ENCODE measurements at regions not wholly inside any gene's neighbourhood (a gene's known extent, or its start where the extent isn't known, plus 50 kb on each side); places are given as distances from the start of the nearest gene placed in this dataset.

- no peak for DNase-seq
These were observed 130.1 kb upstream of the PIRT start for GRCh38 chr17:10968007-10968406.

- DNase-seq = no peak
These were observed 118.9 kb upstream of the PIRT start for GRCh38 chr17:10956821-10957220.

DNA sequence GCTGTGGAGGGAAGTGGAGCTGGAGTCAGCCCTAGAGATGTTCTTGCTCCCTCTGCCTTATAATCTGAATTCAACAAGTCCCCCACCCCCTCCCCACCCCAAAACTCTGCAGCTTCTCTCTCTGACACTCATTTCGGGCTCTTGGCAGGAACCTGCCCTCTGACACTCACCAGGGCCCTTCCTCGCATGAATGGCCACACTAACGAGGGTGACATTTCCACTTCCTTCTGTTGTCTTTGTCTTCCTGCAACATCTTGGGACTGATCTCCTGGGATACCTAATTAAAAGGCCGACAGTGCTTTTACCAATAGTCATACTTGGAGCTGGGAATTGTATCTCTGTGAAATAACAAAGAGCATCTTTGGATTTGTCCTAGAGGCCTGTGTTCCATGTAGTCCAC is 106.9 kb upstream of the PIRT start:
- no peak for DNase-seq

GRCh38 chr17:10936931-10937330 is 99.0 kb upstream of the PIRT start:
- DNase-seq = no peak

- DNase-seq = no peak
These were observed 95.1 kb upstream of the PIRT start for GRCh38 chr17:10932938-10933337.

DNA sequence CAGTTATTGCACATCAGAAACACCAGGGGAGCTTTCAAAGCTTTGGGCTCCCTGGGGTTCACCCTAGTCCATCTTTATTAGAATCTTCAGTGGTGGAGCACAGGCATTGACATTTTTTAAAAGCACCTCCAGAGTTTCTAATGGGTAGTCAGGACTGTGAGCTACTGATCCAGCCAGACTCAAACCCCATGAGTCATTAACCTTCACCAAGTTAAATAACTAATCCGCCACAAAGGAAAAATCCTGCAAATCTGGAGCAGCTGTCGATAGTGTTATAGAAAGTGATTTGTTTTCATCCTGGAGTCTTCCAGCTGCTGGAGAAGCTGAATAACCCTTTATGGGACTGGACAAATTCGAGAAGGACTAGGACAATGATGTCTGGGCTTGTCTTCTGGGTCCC is 93.2 kb upstream of the PIRT start:
- no peak for DNase-seq

DNA sequence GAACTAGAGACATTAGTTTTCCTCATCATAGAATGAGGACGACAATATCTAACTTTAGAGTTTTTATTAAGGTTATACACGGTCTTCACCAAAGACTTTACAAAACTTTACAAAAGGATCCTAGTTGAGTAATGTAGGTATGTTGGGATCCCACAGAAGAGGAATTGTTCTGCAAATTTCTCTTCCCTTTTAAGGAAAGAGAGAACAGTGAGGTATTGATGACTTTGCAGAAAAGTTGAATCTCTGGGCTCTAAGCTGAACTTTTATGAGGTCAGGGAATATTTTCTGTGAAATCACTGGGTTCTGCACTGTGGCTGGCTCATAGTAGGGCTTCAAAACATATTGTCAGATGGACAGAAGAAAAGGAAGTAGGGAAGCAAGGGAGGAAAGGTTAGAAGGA is 89.8 kb upstream of the PIRT start:
- DNase-seq = no peak

GRCh38 chr17:10920558-10921108 is 82.7 kb upstream of the PIRT start:
- DNase-seq = no peak

- DNase-seq = no peak
These were observed 69.5 kb upstream of the PIRT start for GRCh38 chr17:10907370-10907769.

GRCh38 chr17:10899281-10899680 is 61.4 kb upstream of the PIRT start:
- DNase-seq = no peak

DNA sequence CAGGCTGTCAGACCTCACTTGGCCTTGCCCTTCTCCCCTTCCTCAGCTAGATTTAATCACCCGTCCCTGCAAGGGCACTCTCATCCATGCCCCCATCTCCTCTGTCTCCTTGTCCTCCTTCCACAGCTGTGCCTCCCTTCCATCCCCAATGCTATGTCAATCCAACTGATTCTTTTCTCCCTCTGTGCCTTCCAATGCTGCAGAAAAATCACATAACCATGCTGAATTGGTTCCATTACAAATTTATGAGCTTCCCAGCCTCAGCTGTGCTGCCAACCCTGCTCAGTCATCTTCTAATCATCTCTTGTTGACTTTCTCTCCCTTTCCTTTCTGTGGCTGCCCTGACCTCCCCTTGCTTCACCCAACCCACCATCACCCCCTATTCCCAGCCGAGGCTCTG is 56.3 kb upstream of the PIRT start:
- DNase-seq = no peak

DNA sequence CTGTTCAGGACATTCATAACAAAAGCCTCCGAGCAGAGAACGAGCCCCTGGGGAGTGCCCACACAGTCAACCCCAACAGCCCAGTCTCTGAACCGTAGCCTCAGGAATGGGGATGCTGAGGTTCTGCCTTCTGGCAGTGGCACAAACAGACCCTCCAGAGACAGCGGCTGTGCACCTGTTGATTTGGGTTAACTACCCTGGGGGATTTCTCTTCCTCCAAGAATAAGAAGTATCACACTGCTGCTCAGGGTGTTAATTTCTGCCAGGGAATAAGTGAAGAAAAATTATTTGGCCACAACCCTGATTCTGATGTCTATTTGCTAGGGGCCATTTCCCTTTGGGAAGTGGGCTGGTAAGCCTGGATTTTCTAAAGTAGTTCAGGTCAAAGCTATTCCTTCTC is 51.0 kb upstream of the PIRT start:
- no peak for DNase-seq
